Neural progenitor cell (in vitro differentiated cells): ENCODE measurements at regions not wholly inside any gene's neighbourhood (a gene's known extent, or its start where the extent isn't known, plus 50 kb on each side); places are given as distances from the start of the nearest gene placed in this dataset.

ENCODE experiments used
- DNase-seq: peaks from one replicate; pipeline ENCODE4 v3.0.0-alpha.2; 2016; ENCODE audit warnings: low spot score
- H2AFZ ChIP-seq: fragments of 200-600 bp; sonication (generic); replicated peaks from 2 replicates; pipeline ENCODE4 v1.6.1; 2016; ENCODE audit warnings: antibody characterized with exemption
- H3F3A ChIP-seq: fragments of 200-600 bp; sonication (generic); 2 replicates; pipeline ENCODE4 v1.6.1; 2016; ENCODE audit warnings: antibody characterized with exemption, low read depth
- H3K27ac ChIP-seq: fragments of 200-600 bp; sonication (generic); 2 replicates; pipeline ENCODE4 v1.5.1; 2016; ENCODE audit warnings: mild to moderate bottlenecking
- H3K27me3 ChIP-seq: fragments of 200-600 bp; sonication (generic); 2 replicates; pipeline ENCODE4 v1.6.1; 2016; ENCODE audit warnings: mild to moderate bottlenecking, moderate library complexity
- H3K36me3 ChIP-seq: fragments of 200-600 bp; sonication (generic); 2 replicates; pipeline ENCODE4 v1.5.1; 2016
- H3K4me1 ChIP-seq: fragments of 200-600 bp; sonication (generic); 2 replicates; pipeline ENCODE4 v1.6.1; 2016; ENCODE audit warnings: mixed run types
- H3K4me2 ChIP-seq: fragments of 200-600 bp; sonication (generic); 2 replicates; pipeline ENCODE4 v1.6.1; 2016
- H3K4me3 ChIP-seq: fragments of 200-600 bp; sonication (generic); 2 replicates; pipeline ENCODE4 v1.5.1; 2016
- H3K79me2 ChIP-seq: fragments of 200-600 bp; sonication (generic); 2 replicates; pipeline ENCODE4 v1.6.1; 2016; ENCODE audit warnings: low read depth
- H3K9ac ChIP-seq: fragments of 200-600 bp; sonication (generic); 2 replicates; pipeline ENCODE4 v1.6.1; 2016
- H3K9me3 ChIP-seq: fragments of 200-600 bp; sonication (generic); 2 replicates; pipeline ENCODE4 v1.5.1; 2016; ENCODE audit warnings: low read depth
- H4K20me1 ChIP-seq: fragments of 200-600 bp; sonication (generic); 2 replicates; pipeline ENCODE4 v1.6.1; 2016; ENCODE audit warnings: low read depth
- H3K27ac Mint-ChIP-seq: 3 replicates; pipeline ENCODE4 v1.8.0; 2021; ENCODE audit warnings: mixed read lengths
- H3K27me3 Mint-ChIP-seq: 2 replicates; pipeline ENCODE4 v1.8.0; 2022; ENCODE audit warnings: low read depth, mild to moderate bottlenecking, inconsistent platforms, moderate library complexity, mixed read lengths; ENCODE audit not compliant: insufficient read depth
- H3K36me3 Mint-ChIP-seq: 3 replicates; pipeline ENCODE4 v1.8.0; 2021; ENCODE audit warnings: mixed read lengths
- H3K4me1 Mint-ChIP-seq: 3 replicates; pipeline ENCODE4 v1.8.0; 2021; ENCODE audit warnings: mixed read lengths
- H3K4me3 Mint-ChIP-seq: 3 replicates; pipeline ENCODE4 v1.8.0; 2021; ENCODE audit warnings: mild to moderate bottlenecking, moderate library complexity, mixed read lengths
- H3K9me3 Mint-ChIP-seq: 3 replicates; pipeline ENCODE4 v1.8.0; 2020; ENCODE audit warnings: mixed read lengths
- CTCF ChIP-seq: fragments of 200-600 bp; sonication (generic); IDR thresholded peaks from 2 replicates; pipeline ENCODE4 v1.5.1; 2017; ENCODE audit warnings: antibody characterized with exemption, mild to moderate bottlenecking
- EZH2 ChIP-seq: fragments of 200-600 bp; sonication (generic); IDR thresholded peaks from 2 replicates; pipeline ENCODE4 v1.6.1; 2017; ENCODE audit warnings: antibody characterized with exemption, mild to moderate bottlenecking, moderate library complexity
- EZH2phosphoT487 ChIP-seq: fragments of 200-600 bp; sonication (generic); IDR thresholded peaks from 2 replicates; pipeline ENCODE4 v1.6.1; 2017; ENCODE audit warnings: antibody characterized with exemption

GRCh38 chr6:137933696-137934095 is 66.6 kb downstream of the TNFAIP3 start:
- Mint-ChIP-seq H3K36me3 (no peaks in the 10 kb centered on the region), H3K27ac (no peak overlapping the region), H3K27me3 (peaks cover 4% of the 10 kb centered on the region), H3K4me1 (no peaks in the 10 kb centered on the region), H3K4me3 (no peak overlapping the region), H3K9me3 (peaks cover 12% of the 10 kb centered on the region)
- DNase-seq: no peak
- no peak overlapping the region for H3K27ac ChIP-seq
- H3K36me3 ChIP-seq: peaks cover 7% of the 10 kb centered on the region
- no peaks in the 10 kb centered on the region for H3K27me3 ChIP-seq
- no peaks in the 10 kb centered on the region for H3K79me2 ChIP-seq
- no peak overlapping the region for H3K9ac ChIP-seq
- no peaks in the 10 kb centered on the region for H4K20me1 ChIP-seq
- no peak overlapping the region for H2AFZ ChIP-seq
- H3K9me3 ChIP-seq: peaks cover 6% of the 10 kb centered on the region
- no peaks in the 10 kb centered on the region for H3F3A ChIP-seq
- no peaks in the 10 kb centered on the region for H3K4me1 ChIP-seq
- TF ChIP-seq CTCF (no peak), EZH2phosphoT487 (no peak), EZH2 (no peak)
- H3K4me3 ChIP-seq: no peak overlapping the region
- no peak overlapping the region for H3K4me2 ChIP-seq

- H3K9me3 ChIP-seq: peaks cover 6% of the 10 kb centered on the region
- H3K36me3 Mint-ChIP-seq: no peaks in the 10 kb centered on the region
- no peak overlapping the region for H3K27ac ChIP-seq
- H4K20me1 ChIP-seq: no peaks in the 10 kb centered on the region
- no peaks in the 10 kb centered on the region for H3K27me3 ChIP-seq
- H3K4me3 ChIP-seq: no peak overlapping the region
- H3K27me3 Mint-ChIP-seq: peaks cover 8% of the 10 kb centered on the region
- peaks cover 7% of the 10 kb centered on the region for H3K36me3 ChIP-seq
- H3K9ac ChIP-seq: no peak overlapping the region
- H3K4me1 ChIP-seq: no peaks in the 10 kb centered on the region
- H3K4me2 ChIP-seq: no peak overlapping the region
- H3F3A ChIP-seq: no peaks in the 10 kb centered on the region
- H3K27ac Mint-ChIP-seq: no peak overlapping the region
- no peak overlapping the region for H3K4me3 Mint-ChIP-seq
- peaks cover 16% of the 10 kb centered on the region for H3K9me3 Mint-ChIP-seq
- DNase-seq: no peak
- TF ChIP-seq EZH2phosphoT487 (no peak), EZH2 (no peak), CTCF (no peak)
- H3K4me1 Mint-ChIP-seq: no peaks in the 10 kb centered on the region
- H2AFZ ChIP-seq: no peak overlapping the region
- no peaks in the 10 kb centered on the region for H3K79me2 ChIP-seq
Observed at GRCh38 chr6:137936798-137937197, 69.7 kb downstream of the TNFAIP3 start.

GRCh38 chr6:137937834-137938233 is 70.8 kb downstream of the TNFAIP3 start:
- no peak overlapping the region for H3K27ac ChIP-seq
- no peaks in the 10 kb centered on the region for H4K20me1 ChIP-seq
- no peaks in the 10 kb centered on the region for H3K4me1 ChIP-seq
- no peak overlapping the region for H3K9ac ChIP-seq
- DNase-seq: no peak
- H3K36me3 Mint-ChIP-seq: no peaks in the 10 kb centered on the region
- H3K4me2 ChIP-seq: no peak overlapping the region
- no peak overlapping the region for H3K4me3 Mint-ChIP-seq
- peaks cover 8% of the 10 kb centered on the region for H3K27me3 Mint-ChIP-seq
- peaks cover 16% of the 10 kb centered on the region for H3K9me3 Mint-ChIP-seq
- no peak overlapping the region for H2AFZ ChIP-seq
- no peaks in the 10 kb centered on the region for H3K79me2 ChIP-seq
- no peak overlapping the region for H3K4me3 ChIP-seq
- peaks cover 6% of the 10 kb centered on the region for H3K9me3 ChIP-seq
- no peak overlapping the region for H3K27ac Mint-ChIP-seq
- H3F3A ChIP-seq: no peaks in the 10 kb centered on the region
- peaks cover 7% of the 10 kb centered on the region for H3K36me3 ChIP-seq
- no peaks in the 10 kb centered on the region for H3K27me3 ChIP-seq
- no peaks in the 10 kb centered on the region for H3K4me1 Mint-ChIP-seq
- TF ChIP-seq EZH2phosphoT487 (no peak), CTCF (no peak), EZH2 (no peak)
